ENCODE measurements at regions not wholly inside any gene's neighbourhood (a gene's known extent, or its start where the extent isn't known, plus 50 kb on each side); places are given as distances from the start of the nearest gene placed in this dataset.

DNA sequence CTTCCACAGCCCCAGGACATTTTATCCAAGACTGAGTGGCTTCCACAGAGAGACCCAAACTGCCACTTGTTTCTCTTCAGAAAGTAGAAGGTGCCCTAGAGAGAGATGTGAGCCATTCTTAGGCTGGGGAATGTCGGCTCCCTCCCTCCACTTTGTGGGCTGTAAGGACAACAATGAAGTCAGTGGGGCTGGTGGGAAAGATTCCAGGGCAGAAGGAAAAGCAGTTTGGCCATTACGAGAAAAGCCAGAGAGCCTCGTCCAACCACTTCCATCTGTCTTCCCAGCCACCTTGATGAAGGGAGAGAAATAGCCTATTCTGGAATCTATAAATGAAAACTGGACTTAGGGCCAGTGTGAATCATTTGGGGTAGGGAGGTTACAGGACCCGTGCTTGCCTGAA, 382.5 kb downstream of the NXPE2 start:
- no peak overlapping the region for H3K27ac ChIP-seq
- H3K4me2 ChIP-seq (ENCODE audit: low read length) = no peak overlapping the region
- H3K9me3 ChIP-seq (ENCODE audit: control insufficient read depth, low read length) = no peaks in the 10 kb centered on the region
- no peaks in the 10 kb centered on the region for H3K4me1 ChIP-seq
- no peaks in the 10 kb centered on the region for H3K79me2 ChIP-seq
- H3K27me3 ChIP-seq (ENCODE audit: control insufficient read depth, insufficient read depth, low read length) = no peaks in the 10 kb centered on the region
- H3K36me3 ChIP-seq (ENCODE audit: control insufficient read depth, insufficient read depth, low read length) = no peaks in the 10 kb centered on the region
- H3K4me3 ChIP-seq (ENCODE audit: low read depth, low read length) = no peak overlapping the region
- H3K9ac ChIP-seq = no peak overlapping the region
- TF ChIP-seq, protein P1, sequence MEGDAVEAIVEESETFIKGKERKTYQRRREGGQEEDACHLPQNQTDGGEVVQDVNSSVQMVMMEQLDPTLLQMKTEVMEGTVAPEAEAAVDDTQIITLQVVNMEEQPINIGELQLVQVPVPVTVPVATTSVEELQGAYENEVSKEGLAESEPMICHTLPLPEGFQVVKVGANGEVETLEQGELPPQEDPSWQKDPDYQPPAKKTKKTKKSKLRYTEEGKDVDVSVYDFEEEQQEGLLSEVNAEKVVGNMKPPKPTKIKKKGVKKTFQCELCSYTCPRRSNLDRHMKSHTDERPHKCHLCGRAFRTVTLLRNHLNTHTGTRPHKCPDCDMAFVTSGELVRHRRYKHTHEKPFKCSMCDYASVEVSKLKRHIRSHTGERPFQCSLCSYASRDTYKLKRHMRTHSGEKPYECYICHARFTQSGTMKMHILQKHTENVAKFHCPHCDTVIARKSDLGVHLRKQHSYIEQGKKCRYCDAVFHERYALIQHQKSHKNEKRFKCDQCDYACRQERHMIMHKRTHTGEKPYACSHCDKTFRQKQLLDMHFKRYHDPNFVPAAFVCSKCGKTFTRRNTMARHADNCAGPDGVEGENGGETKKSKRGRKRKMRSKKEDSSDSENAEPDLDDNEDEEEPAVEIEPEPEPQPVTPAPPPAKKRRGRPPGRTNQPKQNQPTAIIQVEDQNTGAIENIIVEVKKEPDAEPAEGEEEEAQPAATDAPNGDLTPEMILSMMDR (IDR thresholded peaks at IDR 0.05) = no peak
- H2AFZ ChIP-seq = no peak overlapping the region

DNA sequence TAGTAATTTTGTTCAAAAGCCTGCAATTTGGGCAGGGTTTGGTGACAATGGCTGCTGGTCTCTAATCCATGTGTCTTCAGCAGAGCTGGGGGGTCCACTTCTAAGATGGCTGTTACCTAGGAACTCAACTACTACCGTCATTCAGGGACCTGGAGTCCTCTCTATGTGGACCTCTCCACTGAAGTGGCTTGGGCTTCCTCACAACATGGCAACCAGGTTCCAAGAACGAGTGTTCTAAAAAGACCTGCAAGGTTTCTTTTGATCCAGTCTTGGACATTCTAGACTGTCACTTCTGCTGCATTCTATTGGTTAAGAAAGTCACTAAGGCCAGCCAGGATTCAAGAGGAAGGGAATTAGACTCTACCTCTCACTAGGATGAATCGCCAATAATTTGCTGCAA, 387.0 kb downstream of the NXPE2 start:
- no peak overlapping the region for H3K4me3 ChIP-seq (ENCODE audit: low read depth, low read length)
- no peak overlapping the region for H3K27ac ChIP-seq
- H3K9me3 ChIP-seq (ENCODE audit: control insufficient read depth, low read length) = no peaks in the 10 kb centered on the region
- TF ChIP-seq, protein P1 (IDR thresholded peaks at IDR 0.05) = no peak
- H3K27me3 ChIP-seq (ENCODE audit: control insufficient read depth, insufficient read depth, low read length) = no peaks in the 10 kb centered on the region
- H3K9ac ChIP-seq = no peak overlapping the region
- H3K36me3 ChIP-seq (ENCODE audit: control insufficient read depth, insufficient read depth, low read length) = no peaks in the 10 kb centered on the region
- H3K4me2 ChIP-seq (ENCODE audit: low read length) = no peak overlapping the region
- no peaks in the 10 kb centered on the region for H3K79me2 ChIP-seq
- H2AFZ ChIP-seq = no peak overlapping the region
- H3K4me1 ChIP-seq = no peaks in the 10 kb centered on the region

DNA sequence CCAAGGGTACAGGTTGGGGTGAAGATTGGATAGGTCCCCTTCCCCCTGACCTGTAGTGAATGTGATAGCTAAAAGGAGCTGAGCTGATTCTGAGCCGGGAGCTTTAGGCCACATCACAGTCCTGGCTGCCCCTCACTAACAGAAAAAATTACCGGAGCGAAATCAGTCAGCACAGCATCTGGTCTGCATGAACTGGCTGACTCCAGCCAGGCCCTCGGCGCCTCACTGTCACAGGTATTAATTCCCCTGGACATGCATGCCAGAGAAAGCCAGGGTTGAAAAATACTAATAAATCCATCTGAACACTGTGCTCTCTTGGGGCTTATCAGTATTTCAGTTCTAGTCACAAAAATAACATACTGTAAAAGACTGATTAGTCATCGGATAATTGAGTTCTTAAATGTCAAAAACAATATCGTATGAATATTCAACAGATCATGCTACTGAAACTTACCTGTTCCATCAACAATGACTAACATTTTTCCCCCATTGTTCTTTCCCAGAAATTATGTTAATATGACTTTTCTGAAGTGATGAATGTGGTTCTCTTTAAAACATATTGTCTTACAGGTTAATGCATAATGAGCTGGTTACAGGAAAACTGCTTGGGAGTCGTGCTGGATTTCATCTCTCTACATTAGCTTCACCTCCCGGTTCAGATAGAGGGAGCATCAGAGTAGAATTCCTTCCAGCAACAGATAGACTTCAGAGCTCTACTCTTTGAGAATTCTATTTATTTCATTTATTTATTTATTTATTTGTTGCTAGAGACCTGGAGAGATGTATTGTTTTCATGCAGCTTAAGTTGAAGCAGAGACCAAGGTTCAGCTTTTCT, 387.7 kb downstream of the NXPE2 start:
- H3K27ac ChIP-seq = no peak overlapping the region
- no peaks in the 10 kb centered on the region for H3K9me3 ChIP-seq (ENCODE audit: control insufficient read depth, low read length)
- H3K27me3 ChIP-seq (ENCODE audit: control insufficient read depth, insufficient read depth, low read length) = no peaks in the 10 kb centered on the region
- no peak overlapping the region for H3K4me3 ChIP-seq (ENCODE audit: low read depth, low read length)
- no peak overlapping the region for H3K4me2 ChIP-seq (ENCODE audit: low read length)
- no peak overlapping the region for H2AFZ ChIP-seq
- TF ChIP-seq, protein P1 (IDR thresholded peaks at IDR 0.05) = no peak
- H3K79me2 ChIP-seq = no peaks in the 10 kb centered on the region
- H3K4me1 ChIP-seq = no peaks in the 10 kb centered on the region
- H3K36me3 ChIP-seq (ENCODE audit: control insufficient read depth, insufficient read depth, low read length) = no peaks in the 10 kb centered on the region
- no peak overlapping the region for H3K9ac ChIP-seq

DNA sequence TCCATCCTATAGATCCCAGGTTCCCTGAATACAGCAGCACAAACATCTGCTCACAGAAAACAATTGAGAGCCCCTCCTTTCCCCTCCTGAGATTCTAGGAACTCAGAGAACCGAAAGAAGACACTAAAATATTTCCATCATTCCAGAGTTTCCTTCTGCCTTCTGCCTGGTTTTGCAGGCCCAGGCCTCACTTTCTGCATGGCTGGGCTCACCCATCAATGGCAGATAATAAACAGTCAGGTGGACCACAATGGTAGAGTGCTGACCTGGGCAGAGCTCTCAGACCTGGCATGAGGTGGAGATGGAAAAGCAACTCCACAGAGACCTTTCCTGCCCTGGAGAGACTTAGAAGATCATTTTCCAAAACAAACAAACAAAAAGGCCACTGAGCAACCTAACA, 389.1 kb downstream of the NXPE2 start:
- no peaks in the 10 kb centered on the region for H3K79me2 ChIP-seq
- H2AFZ ChIP-seq = no peak overlapping the region
- no peak overlapping the region for H3K27ac ChIP-seq

More for the DNA sequence above, 389.1 kb downstream of the NXPE2 start:
- no peaks in the 10 kb centered on the region for H3K36me3 ChIP-seq (ENCODE audit: control insufficient read depth, insufficient read depth, low read length)
- no peaks in the 10 kb centered on the region for H3K27me3 ChIP-seq (ENCODE audit: control insufficient read depth, insufficient read depth, low read length)
- H3K4me1 ChIP-seq = no peaks in the 10 kb centered on the region
- no peak overlapping the region for H3K4me2 ChIP-seq (ENCODE audit: low read length)
- TF ChIP-seq, protein P1 (IDR thresholded peaks at IDR 0.05) = no peak
- H3K4me3 ChIP-seq (ENCODE audit: low read depth, low read length) = no peak overlapping the region
- no peaks in the 10 kb centered on the region for H3K9me3 ChIP-seq (ENCODE audit: control insufficient read depth, low read length)
- H3K9ac ChIP-seq = no peak overlapping the region

Measured in parathyroid adenoma (tissue), 2 donors.